ENCODE measurements at regions not wholly inside any gene's neighbourhood (a gene's known extent, or its start where the extent isn't known, plus 50 kb on each side); places are given as distances from the start of the nearest gene placed in this dataset.

DNA sequence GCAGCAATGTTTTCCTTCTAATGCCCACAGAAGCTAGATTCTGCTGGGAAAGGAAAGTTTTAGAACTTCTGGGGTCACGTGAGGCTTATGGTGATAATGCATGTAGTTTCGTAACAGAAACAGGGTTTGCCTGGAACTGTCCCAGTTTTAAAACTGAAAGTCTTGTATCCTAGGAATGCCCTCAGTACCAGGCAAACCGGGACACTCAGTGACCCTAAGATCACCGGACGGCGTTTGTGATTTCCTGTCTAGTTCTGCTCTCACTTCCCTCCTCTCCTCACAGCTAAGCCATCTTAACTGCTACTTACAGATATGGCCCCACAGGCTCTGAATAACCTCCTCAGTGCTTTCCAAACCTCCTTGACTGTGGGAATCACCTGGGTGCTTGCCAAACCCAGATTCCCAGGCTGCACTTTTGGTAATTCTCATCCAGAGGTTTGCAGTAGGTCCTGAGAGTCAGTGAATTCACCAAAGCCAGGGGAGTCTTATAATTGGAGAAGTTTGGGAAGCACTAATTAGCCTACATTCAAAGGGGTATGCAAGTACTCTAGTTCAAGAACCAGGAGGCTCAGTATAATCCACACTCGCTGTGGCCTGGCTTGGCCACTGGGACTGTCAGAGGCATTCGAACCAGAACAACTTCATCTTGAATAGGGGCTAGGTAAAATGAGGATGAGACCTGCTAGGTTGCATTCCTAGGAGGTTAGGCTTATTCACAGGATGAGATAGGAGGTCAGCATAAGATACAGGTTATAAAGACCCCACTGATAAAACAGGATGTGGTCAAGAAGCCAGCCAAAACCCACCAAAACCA is 231.6 kb upstream of the MYLIP start (continued):
- TF ChIP-seq, protein P1, sequence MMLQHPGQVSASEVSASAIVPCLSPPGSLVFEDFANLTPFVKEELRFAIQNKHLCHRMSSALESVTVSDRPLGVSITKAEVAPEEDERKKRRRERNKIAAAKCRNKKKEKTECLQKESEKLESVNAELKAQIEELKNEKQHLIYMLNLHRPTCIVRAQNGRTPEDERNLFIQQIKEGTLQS (IDR thresholded peaks at IDR 0.05; ENCODE audit: borderline replicate concordance, extremely low read depth, low read depth, low read length), result no peak
- TF ChIP-seq, protein P2, sequence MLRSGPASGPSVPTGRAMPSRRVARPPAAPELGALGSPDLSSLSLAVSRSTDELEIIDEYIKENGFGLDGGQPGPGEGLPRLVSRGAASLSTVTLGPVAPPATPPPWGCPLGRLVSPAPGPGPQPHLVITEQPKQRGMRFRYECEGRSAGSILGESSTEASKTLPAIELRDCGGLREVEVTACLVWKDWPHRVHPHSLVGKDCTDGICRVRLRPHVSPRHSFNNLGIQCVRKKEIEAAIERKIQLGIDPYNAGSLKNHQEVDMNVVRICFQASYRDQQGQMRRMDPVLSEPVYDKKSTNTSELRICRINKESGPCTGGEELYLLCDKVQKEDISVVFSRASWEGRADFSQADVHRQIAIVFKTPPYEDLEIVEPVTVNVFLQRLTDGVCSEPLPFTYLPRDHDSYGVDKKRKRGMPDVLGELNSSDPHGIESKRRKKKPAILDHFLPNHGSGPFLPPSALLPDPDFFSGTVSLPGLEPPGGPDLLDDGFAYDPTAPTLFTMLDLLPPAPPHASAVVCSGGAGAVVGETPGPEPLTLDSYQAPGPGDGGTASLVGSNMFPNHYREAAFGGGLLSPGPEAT (IDR thresholded peaks at IDR 0.05; ENCODE audit: low read depth), result peak; percentile 66; the same call in 1 of the 2 replicates
- TF ChIP-seq PML (IDR thresholded peaks at IDR 0.05; ENCODE audit: low read length) (no peak), SRF (IDR thresholded peaks at IDR 0.05; ENCODE audit: low read depth in 2 of 2, low read length in 2 of 2) (no peak), POLR2AphosphoS5 (IDR thresholded peaks at IDR 0.05; ENCODE audit: low read length) (no peak), EGR1 (IDR thresholded peaks at IDR 0.05; ENCODE audit: borderline replicate concordance in 1 of 2, low read depth in 2 of 2, low read length in 2 of 2) (no peak), CHD2 (IDR thresholded peaks at IDR 0.05; ENCODE audit: borderline replicate concordance, low read depth, low read length) (no peak), EP300 (IDR thresholded peaks at IDR 0.05; ENCODE audit: borderline replicate concordance in 1 of 2, control insufficient read depth in 1 of 2, low read depth in 2 of 2, low read length in 2 of 2) (no peak), DPF2 (IDR thresholded peaks at IDR 0.05) (peak; percentile 92), NR2C1 (IDR thresholded peaks at IDR 0.05) (no peak), IKZF1 (conservative IDR thresholded peaks at IDR 0.05) (peak; percentile 71; the same call in 1 of the 2 replicates), SP1 (IDR thresholded peaks at IDR 0.05; ENCODE audit: low read depth, low read length) (no peak), IKZF2 (IDR thresholded peaks at IDR 0.05) (peak; percentile 55 to 66), STAT1 (conservative IDR thresholded peaks at IDR 0.05) (no peak), SPI1 (IDR thresholded peaks at IDR 0.05; ENCODE audit: borderline replicate concordance, insufficient read depth, low read depth, low read length) (peak; percentile 89), HDAC6 (IDR thresholded peaks at IDR 0.05; ENCODE audit: unreplicated experiment) (no peak), POLR2A (IDR thresholded peaks at IDR 0.05; ENCODE audit: low read depth, low read length) (no peak), ZNF274 (IDR thresholded peaks at IDR 0.05; ENCODE audit: insufficient read depth, insufficient read length) (no peak), STAT3 (IDR thresholded peaks at IDR 0.05; ENCODE audit: low read depth, low read length) (no peak), CHD4 (IDR thresholded peaks at IDR 0.05) (no peak), SUPT20H (IDR thresholded peaks at IDR 0.05; ENCODE audit: borderline replicate concordance, control insufficient read depth, low read depth, low read length) (no peak), ZNF207 (IDR thresholded peaks at IDR 0.05; ENCODE audit: borderline replicate concordance) (no peak)
- TF ChIP-seq, protein P3, sequence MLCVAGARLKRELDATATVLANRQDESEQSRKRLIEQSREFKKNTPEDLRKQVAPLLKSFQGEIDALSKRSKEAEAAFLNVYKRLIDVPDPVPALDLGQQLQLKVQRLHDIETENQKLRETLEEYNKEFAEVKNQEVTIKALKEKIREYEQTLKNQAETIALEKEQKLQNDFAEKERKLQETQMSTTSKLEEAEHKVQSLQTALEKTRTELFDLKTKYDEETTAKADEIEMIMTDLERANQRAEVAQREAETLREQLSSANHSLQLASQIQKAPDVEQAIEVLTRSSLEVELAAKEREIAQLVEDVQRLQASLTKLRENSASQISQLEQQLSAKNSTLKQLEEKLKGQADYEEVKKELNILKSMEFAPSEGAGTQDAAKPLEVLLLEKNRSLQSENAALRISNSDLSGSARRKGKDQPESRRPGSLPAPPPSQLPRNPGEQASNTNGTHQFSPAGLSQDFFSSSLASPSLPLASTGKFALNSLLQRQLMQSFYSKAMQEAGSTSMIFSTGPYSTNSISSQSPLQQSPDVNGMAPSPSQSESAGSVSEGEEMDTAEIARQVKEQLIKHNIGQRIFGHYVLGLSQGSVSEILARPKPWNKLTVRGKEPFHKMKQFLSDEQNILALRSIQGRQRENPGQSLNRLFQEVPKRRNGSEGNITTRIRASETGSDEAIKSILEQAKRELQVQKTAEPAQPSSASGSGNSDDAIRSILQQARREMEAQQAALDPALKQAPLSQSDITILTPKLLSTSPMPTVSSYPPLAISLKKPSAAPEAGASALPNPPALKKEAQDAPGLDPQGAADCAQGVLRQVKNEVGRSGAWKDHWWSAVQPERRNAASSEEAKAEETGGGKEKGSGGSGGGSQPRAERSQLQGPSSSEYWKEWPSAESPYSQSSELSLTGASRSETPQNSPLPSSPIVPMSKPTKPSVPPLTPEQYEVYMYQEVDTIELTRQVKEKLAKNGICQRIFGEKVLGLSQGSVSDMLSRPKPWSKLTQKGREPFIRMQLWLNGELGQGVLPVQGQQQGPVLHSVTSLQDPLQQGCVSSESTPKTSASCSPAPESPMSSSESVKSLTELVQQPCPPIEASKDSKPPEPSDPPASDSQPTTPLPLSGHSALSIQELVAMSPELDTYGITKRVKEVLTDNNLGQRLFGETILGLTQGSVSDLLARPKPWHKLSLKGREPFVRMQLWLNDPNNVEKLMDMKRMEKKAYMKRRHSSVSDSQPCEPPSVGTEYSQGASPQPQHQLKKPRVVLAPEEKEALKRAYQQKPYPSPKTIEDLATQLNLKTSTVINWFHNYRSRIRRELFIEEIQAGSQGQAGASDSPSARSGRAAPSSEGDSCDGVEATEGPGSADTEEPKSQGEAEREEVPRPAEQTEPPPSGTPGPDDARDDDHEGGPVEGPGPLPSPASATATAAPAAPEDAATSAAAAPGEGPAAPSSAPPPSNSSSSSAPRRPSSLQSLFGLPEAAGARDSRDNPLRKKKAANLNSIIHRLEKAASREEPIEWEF (IDR thresholded peaks at IDR 0.05; ENCODE audit: insufficient replicate concordance, low read depth, low read length), result no peak

Data from GM12878 (cell line).